A549 (cell line): ENCODE measurements at regions not wholly inside any gene's neighbourhood (a gene's known extent, or its start where the extent isn't known, plus 50 kb on each side); places are given as distances from the start of the nearest gene placed in this dataset.

Source experiments
- ATAC-seq, 2 experiments: fragments of 200-7000 bp in 1 of 2; fragments of >200 bp in 1 of 2; cut with Nextera tagmentation in 1 of 2; cut with Tn5 transposase in 1 of 2; 3 replicates each; pipeline versions ENCODE4 v1.8.0 to v1.9.1; 2018 to 2020; ENCODE audit warnings: mild to moderate bottlenecking in 1 of 2, moderate library complexity in 1 of 2
- CTCF ChIA-PET: fragments of 300-600 bp; sonication (Branson Sonifier 250); formaldehyde crosslinking; extraction: SDS; loops from one replicate; lab custom pipeline; 2021; ENCODE audit warnings: antibody characterized with exemption, inconsistent platforms; lab: Yijun Ruan, JAX
- POLR2A ChIA-PET: fragments of 350-600 bp; formaldehyde crosslinking; extraction: SDS; loops from one replicate; lab custom pipeline; 2021; ENCODE audit warnings: antibody characterized with exemption, inconsistent platforms; lab: Yijun Ruan, JAX
- DNase-seq, 2 experiments: peaks; one replicate each; pipeline versions ENCODE4 v3.0.0 to v3.0.0-alpha.2; 2011 to 2016; ENCODE audit warnings: low read depth in 1 of 2, low spot score in 1 of 2
- FAIRE-seq: peaks from 2 replicates; lab custom pipeline; 2011; peaks lifted over from hg19 to GRCh38; lab: Jason Lieb, UNC
- H3K27ac ChIP-seq, 2 experiments: fragments of >200 bp; sonication (Bioruptor Twin); formaldehyde crosslinking; 3 replicates each; pipeline ENCODE4 v1.5.1; 2016 to 2017
- H3K4me1 ChIP-seq: fragments of >200 bp; sonication (Bioruptor Twin); formaldehyde crosslinking; 3 replicates; pipeline ENCODE4 v1.6.1; 2016
- H3K4me2 ChIP-seq: fragments of >200 bp; sonication (Bioruptor Twin); formaldehyde crosslinking; 3 replicates; pipeline ENCODE4 v1.6.1; 2016
- H3K4me3 ChIP-seq: fragments of >200 bp; sonication (Bioruptor Twin); formaldehyde crosslinking; 3 replicates; pipeline ENCODE4 v1.5.1; 2016
- H3K9me3 ChIP-seq: fragments of >200 bp; sonication (Bioruptor Twin); formaldehyde crosslinking; 3 replicates; pipeline ENCODE4 v1.6.1; 2016
- BCL3 ChIP-seq: fragments of >200 bp; sonication (Bioruptor Twin); formaldehyde crosslinking; IDR thresholded peaks from 3 replicates; pipeline ENCODE4 v1.6.1; 2016
- BHLHE40 ChIP-seq: IDR thresholded peaks from 2 replicates; pipeline ENCODE4 v1.6.1; 2012; ENCODE audit warnings: low read depth, low read length, inconsistent platforms
- CHD2 ChIP-seq: fragments of 150-350 bp; IDR thresholded peaks from 2 replicates; pipeline ENCODE4 v1.6.1; 2014; ENCODE audit warnings: low read length; ENCODE audit not compliant: partially characterized antibody
- EHF ChIP-seq: fragments of 250-450 bp; sonication (Bioruptor Pico); IDR thresholded peaks from 2 replicates; pipeline ENCODE4 v1.5.0; 2020; ENCODE audit warnings: mild to moderate bottlenecking
- EP300 ChIP-seq, 2 experiments: fragments of >200 bp; sonication (Bioruptor Twin); formaldehyde crosslinking; IDR thresholded peaks; 2 replicates in 1 of 2; 3 replicates in 1 of 2; pipeline ENCODE4 v1.6.1; 2016 to 2017
- ESRRA ChIP-seq: fragments of 150-350 bp; IDR thresholded peaks from 2 replicates; pipeline ENCODE4 v1.6.1; 2014; ENCODE audit warnings: mild to moderate bottlenecking, low read length, borderline replicate concordance
- FOSB ChIP-seq: fragments of 250-450 bp; sonication (Bioruptor Pico); IDR thresholded peaks from 2 replicates; pipeline ENCODE4 v1.5.0; 2020; ENCODE audit warnings: mild to moderate bottlenecking, moderate library complexity
- FOXS1 ChIP-seq: fragments of 250-450 bp; sonication (Bioruptor Pico); IDR thresholded peaks from 2 replicates; pipeline ENCODE4 v1.5.0; 2020; ENCODE audit warnings: mild to moderate bottlenecking, moderate library complexity
- GATA3 ChIP-seq: IDR thresholded peaks from 2 replicates; pipeline ENCODE4 v1.6.1; 2012; ENCODE audit warnings: borderline replicate concordance
- HDAC2 ChIP-seq: fragments of 200-600 bp; sonication (generic); IDR thresholded peaks from 2 replicates; pipeline ENCODE4 v1.6.1; 2016
- HES2 ChIP-seq: fragments of >200 bp; sonication (Bioruptor Twin); formaldehyde crosslinking; IDR thresholded peaks from 2 replicates; pipeline ENCODE4 v1.6.1; 2016
- HMGXB4 ChIP-seq: fragments of 250-450 bp; sonication (Bioruptor Pico); IDR thresholded peaks from 2 replicates; pipeline ENCODE4 v1.5.0; 2021; ENCODE audit warnings: mild to moderate bottlenecking, moderate library complexity, borderline replicate concordance
- HOXB5 ChIP-seq: fragments of 250-450 bp; sonication (Bioruptor Pico); IDR thresholded peaks from 2 replicates; pipeline ENCODE4 v1.5.0; 2020; ENCODE audit warnings: mild to moderate bottlenecking, moderate library complexity
- KDM5A ChIP-seq: fragments of 200-600 bp; sonication (generic); IDR thresholded peaks from 2 replicates; pipeline ENCODE4 v1.6.1; 2016; ENCODE audit warnings: antibody characterized with exemption, mild to moderate bottlenecking
- MAFK ChIP-seq: fragments of 450-650 bp; IDR thresholded peaks from 2 replicates; pipeline ENCODE4 v1.6.1; 2014; ENCODE audit not compliant: partially characterized antibody
- MAX ChIP-seq: IDR thresholded peaks from 2 replicates; pipeline ENCODE4 v1.6.1; 2012
- NFE2L2 ChIP-seq: fragments of 150-350 bp; conservative IDR thresholded peaks from 2 replicates; pipeline ENCODE4 v1.6.1; 2014; ENCODE audit warnings: low read length
- NPAS2 ChIP-seq: fragments of 250-450 bp; sonication (Bioruptor Pico); IDR thresholded peaks from 2 replicates; pipeline ENCODE4 v1.8.0; 2022; ENCODE audit warnings: mild to moderate bottlenecking, moderate library complexity, borderline replicate concordance
- PBX3 ChIP-seq: IDR thresholded peaks from 2 replicates; pipeline ENCODE4 v1.6.1; 2012
- POLR2AphosphoS2 ChIP-seq: conservative IDR thresholded peaks from 2 replicates; pipeline ENCODE4 v1.6.1; 2012; ENCODE audit warnings: low read length, improper control_type of control experiment, inconsistent platforms
- RARB ChIP-seq: fragments of 250-450 bp; sonication (Bioruptor Pico); IDR thresholded peaks from 2 replicates; pipeline ENCODE4 v1.8.0; 2021; ENCODE audit warnings: mild to moderate bottlenecking, moderate library complexity
- RCOR1 ChIP-seq: fragments of 150-350 bp; IDR thresholded peaks from 2 replicates; pipeline ENCODE4 v1.6.1; 2014; ENCODE audit warnings: antibody characterized with exemption, low read length, low read depth
- RFX5 ChIP-seq: fragments of 450-650 bp; IDR thresholded peaks from 2 replicates; pipeline ENCODE4 v1.7.1; 2014; ENCODE audit warnings: antibody characterized with exemption, mild to moderate bottlenecking, moderate library complexity
- USF2 ChIP-seq: fragments of 450-650 bp; IDR thresholded peaks from 2 replicates; pipeline ENCODE4 v1.6.1; 2014; ENCODE audit warnings: antibody characterized with exemption
- ZFP36 ChIP-seq: fragments of 450-650 bp; IDR thresholded peaks from 2 replicates; pipeline ENCODE4 v1.6.1; 2014; ENCODE audit warnings: borderline replicate concordance; ENCODE audit not compliant: partially characterized antibody
- ZSCAN20 ChIP-seq: fragments of 250-450 bp; sonication (Bioruptor Pico); IDR thresholded peaks from 2 replicates; pipeline ENCODE4 v1.8.0; 2022; ENCODE audit warnings: mild to moderate bottlenecking, moderate library complexity
- WGBS: methylation state at CpG from one replicate; pipeline ENCODE4 v1.1.6; 2017; ENCODE audit errors: missing lambda C conversion rate; 5-methylcytosine and 5-hydroxymethylcytosine counted together

GRCh38 chr6:8260610-8261009 lies 158.3 kb upstream of the EEF1E1 start:
- TF ChIP-seq RCOR1, result no peak
- no peak for TF ChIP-seq ESRRA
- no peak for TF ChIP-seq KDM5A
- TF ChIP-seq POLR2AphosphoS2, result no peak
- TF ChIP-seq HDAC2, result no peak
- TF ChIP-seq ZSCAN20, result no peak
- no peak for TF ChIP-seq EHF (CRISPR knock-in tag)
- no peak for TF ChIP-seq BHLHE40
- TF ChIP-seq, all 56 proteins: peak for 0
- ATAC-seq (no peak), DNase-seq (no peak), FAIRE-seq (no peak)
- no peaks in the 10 kb centered on the region for H3K9me3 ChIP-seq
- WGBS, result 4% methylated on average over 3 of the region's 3 CpGs
- POLR2A ChIA-PET, result no interaction called here
- H3K4me1 ChIP-seq, result no peaks in the 10 kb centered on the region
- CTCF ChIA-PET, result interaction anchor here (1.2 kb wide), 1 partner anchor 239 kb away, joined by 3 read pairs; no protein-coding TSS in a partner anchor
- H3K27ac ChIP-seq, result no peak overlapping the region
- no peak overlapping the region for H3K4me3 ChIP-seq
- no peak overlapping the region for H3K4me2 ChIP-seq

- FAIRE-seq (no peak), DNase-seq (no peak), ATAC-seq (no peak)
- no peak overlapping the region for H3K27ac ChIP-seq
- ChIA-PET CTCF (interaction anchor here (1.0 kb wide), 1 partner anchor 28 kb away, joined by 3 read pairs; no protein-coding TSS in a partner anchor), POLR2A (no interaction called here)
- 44% methylated on average over 2 of the region's 2 CpGs for WGBS
- no peak overlapping the region for H3K4me2 ChIP-seq
- H3K4me1 ChIP-seq, result no peaks in the 10 kb centered on the region; the same call in 2 of the 3 replicates
- H3K4me3 ChIP-seq, result no peak overlapping the region
- no peaks in the 10 kb centered on the region for H3K9me3 ChIP-seq
- no peak for TF ChIP-seq EP300 (IDR thresholded peaks at IDR 0.05)
- no peak for TF ChIP-seq FOXS1
- no peak for TF ChIP-seq POLR2AphosphoS2
- no peak for TF ChIP-seq NPAS2 (CRISPR knock-in tag)
- TF ChIP-seq MAFK, result no peak
- no peak for TF ChIP-seq RCOR1
- no peak for TF ChIP-seq FOSB (CRISPR knock-in tag)
These were observed 144.1 kb upstream of the EEF1E1 start for GRCh38 chr6:8246403-8246802.

- ChIA-PET POLR2A (no interaction called here), CTCF (interaction anchor here (1.0 kb wide), 1 partner anchor 27 kb away, joined by 3 read pairs; no protein-coding TSS in a partner anchor)
- H3K9me3 ChIP-seq, result no peaks in the 10 kb centered on the region
- no peak overlapping the region for H3K4me2 ChIP-seq
- H3K4me1 ChIP-seq, result peaks cover under 1% of the 10 kb centered on the region; the same call in 1 of the 3 replicates
- H3K4me3 ChIP-seq, result no peak overlapping the region
- 26% methylated on average over 6 of the region's 6 CpGs for WGBS
- FAIRE-seq (no peak), ATAC-seq (no peak), DNase-seq (no peak)
- TF ChIP-seq USF2 (no peak), CHD2 (no peak), HOXB5 (CRISPR knock-in tag) (no peak), GATA3 (no peak), MAX (no peak), POLR2AphosphoS2 (no peak), ZFP36 (no peak), NFE2L2 (no peak), EHF (CRISPR knock-in tag) (no peak), RARB (CRISPR knock-in tag) (no peak), PBX3 (no peak), BCL3 (no peak), ZSCAN20 (no peak), HES2 (no peak), HMGXB4 (CRISPR knock-in tag) (no peak), RFX5 (no peak), BHLHE40 (no peak)
- no peak overlapping the region for H3K27ac ChIP-seq
These were observed 143.4 kb upstream of the EEF1E1 start for GRCh38 chr6:8245726-8246125.
